Occipital lobe (tissue), 1 donor: ENCODE measurements at regions not wholly inside any gene's neighbourhood (a gene's known extent, or its start where the extent isn't known, plus 50 kb on each side); places are given as distances from the start of the nearest gene placed in this dataset.

ENCODE experiments used
- DNase-seq: peaks from one replicate; lab custom pipeline; 2025; lab: John Stamatoyannopoulos, UW

GRCh38 chr15:58269455-58270414 is 131.6 kb downstream of the AQP9 start:
- DNase-seq: no peak

GRCh38 chr15:58271410-58271809 is 133.2 kb downstream of the AQP9 start:
- DNase-seq: no peak

- no peak for DNase-seq
Measured at GRCh38 chr15:58273104-58273503, 134.9 kb downstream of the AQP9 start.

- no peak for DNase-seq
Measured at GRCh38 chr15:58274885-58275284, 136.7 kb downstream of the AQP9 start.

GRCh38 chr15:58275785-58276184 is 137.6 kb downstream of the AQP9 start:
- no peak for DNase-seq

GRCh38 chr15:58276924-58277323 is 138.7 kb downstream of the AQP9 start:
- no peak for DNase-seq

GRCh38 chr15:58277333-58277732 is 139.2 kb downstream of the AQP9 start:
- DNase-seq: no peak

GRCh38 chr15:58279106-58279505 is 140.9 kb downstream of the AQP9 start:
- no peak for DNase-seq

GRCh38 chr15:58279654-58280053 is 141.5 kb downstream of the AQP9 start:
- no peak for DNase-seq

GRCh38 chr15:58282060-58282708 is 144.0 kb downstream of the AQP9 start:
- DNase-seq: no peak

GRCh38 chr15:58283302-58283701 is 145.1 kb downstream of the AQP9 start:
- no peak for DNase-seq

GRCh38 chr15:58284293-58284692 is 146.1 kb downstream of the AQP9 start:
- DNase-seq: no peak

GRCh38 chr15:58285212-58285920 is 146.4 kb upstream of the LIPC start:
- no peak for DNase-seq

GRCh38 chr15:58285921-58286278 is 145.9 kb upstream of the LIPC start:
- DNase-seq: no peak

GRCh38 chr15:58286523-58286922 is 145.3 kb upstream of the LIPC start:
- DNase-seq: no peak

GRCh38 chr15:58287891-58288290 is 143.9 kb upstream of the LIPC start:
- no peak for DNase-seq

GRCh38 chr15:58288592-58288991 is 143.2 kb upstream of the LIPC start:
- no peak for DNase-seq

GRCh38 chr15:58291848-58292247 is 139.9 kb upstream of the LIPC start:
- no peak for DNase-seq

- DNase-seq: no peak
Measured at GRCh38 chr15:58292751-58293175, 139.0 kb upstream of the LIPC start.

GRCh38 chr15:58293622-58294550 is 137.9 kb upstream of the LIPC start:
- no peak for DNase-seq

- DNase-seq: no peak
Measured at GRCh38 chr15:58294681-58295254, 137.0 kb upstream of the LIPC start.
